GM21381 (cell line): ENCODE measurements at regions not wholly inside any gene's neighbourhood (a gene's known extent, or its start where the extent isn't known, plus 50 kb on each side); places are given as distances from the start of the nearest gene placed in this dataset.
"Not testable (repeated sequence)": the region's sequence is repeated elsewhere in the genome, so short reads cannot be mapped to it uniquely, and the experiment has no call there.

ENCODE experiments used
- ATAC-seq: cut with Tn5 transposase; IDR thresholded peaks from one replicate; pipeline ENCODE4 v1.9.1; 2021; ENCODE audit warnings: mild to moderate bottlenecking, moderate library complexity; ENCODE audit not compliant: unreplicated experiment

- no peak for ATAC-seq
Measured at GRCh38 chr9:33623658-33624586, 99.9 kb downstream of the ANKRD18B start.

DNA sequence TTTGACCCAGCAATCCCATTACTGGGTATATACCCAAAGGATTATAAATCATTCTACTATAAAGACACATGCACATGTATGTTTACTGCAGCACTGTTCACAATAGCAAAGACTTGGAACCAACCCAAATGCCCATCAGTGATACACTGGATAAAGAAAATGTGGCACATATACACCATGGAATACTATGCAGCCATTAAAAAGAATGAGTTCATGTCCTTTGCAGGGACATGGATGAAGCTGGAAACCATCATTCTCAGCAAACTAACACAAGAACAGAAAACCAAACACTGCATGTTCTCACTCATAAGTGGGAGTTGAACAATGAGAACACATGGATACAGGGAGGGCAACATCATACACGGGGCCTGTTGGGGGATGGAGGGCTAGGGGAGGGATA is 104.3 kb downstream of the ANKRD18B start:
- not testable (repeated sequence) for ATAC-seq

- no peak for ATAC-seq
Measured at GRCh38 chr9:33628865-33629410, 104.9 kb downstream of the ANKRD18B start.

DNA sequence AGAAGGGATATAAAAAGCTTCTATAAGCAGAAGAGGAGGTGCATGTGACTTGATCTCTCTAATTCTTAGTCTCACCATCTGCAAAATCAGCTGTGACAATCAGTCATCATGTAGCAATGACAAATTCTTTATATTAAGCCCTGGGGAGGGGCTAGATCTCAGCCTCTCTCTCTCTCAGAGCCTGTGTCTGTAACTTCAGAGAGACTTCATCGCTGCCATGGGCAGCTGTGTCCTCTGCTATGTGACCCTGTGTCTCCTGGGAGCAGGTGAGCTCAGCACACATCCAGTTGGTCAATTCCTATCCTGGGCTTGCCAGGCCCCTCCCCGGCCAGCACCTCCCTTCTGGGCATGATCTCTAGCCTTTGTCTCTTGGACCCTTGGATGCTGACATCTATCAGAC is 109.6 kb downstream of the ANKRD18B start:
- no peak for ATAC-seq

- no peak for ATAC-seq
Measured at GRCh38 chr9:33637881-33638280, 113.8 kb downstream of the ANKRD18B start.

- ATAC-seq = no peak
Measured at GRCh38 chr9:33638391-33638915, 114.4 kb downstream of the ANKRD18B start.

- no peak for ATAC-seq
Measured at GRCh38 chr9:33645706-33646105, 121.7 kb downstream of the ANKRD18B start.

GRCh38 chr9:33649463-33649862 is 125.4 kb downstream of the ANKRD18B start:
- no peak for ATAC-seq

DNA sequence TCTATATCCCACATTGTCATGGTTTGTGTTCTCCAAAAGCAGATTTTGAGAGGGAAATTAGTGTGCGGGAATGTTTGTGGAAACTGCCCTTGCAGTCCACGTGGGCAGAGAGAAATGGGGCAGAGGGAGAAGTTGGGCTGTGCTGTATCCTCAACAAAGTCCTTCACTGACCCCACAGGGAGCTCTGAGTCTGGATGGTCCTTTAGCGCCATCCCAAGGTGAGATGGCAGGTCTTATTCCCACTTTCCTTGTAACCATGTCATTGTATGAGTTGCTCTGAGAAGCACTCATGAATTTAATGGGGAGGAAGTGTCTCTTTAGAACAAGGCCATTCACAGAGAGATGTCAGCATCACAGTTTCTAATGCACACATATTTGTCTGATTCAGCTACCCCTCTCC is 127.1 kb downstream of the ANKRD18B start:
- no peak for ATAC-seq

DNA sequence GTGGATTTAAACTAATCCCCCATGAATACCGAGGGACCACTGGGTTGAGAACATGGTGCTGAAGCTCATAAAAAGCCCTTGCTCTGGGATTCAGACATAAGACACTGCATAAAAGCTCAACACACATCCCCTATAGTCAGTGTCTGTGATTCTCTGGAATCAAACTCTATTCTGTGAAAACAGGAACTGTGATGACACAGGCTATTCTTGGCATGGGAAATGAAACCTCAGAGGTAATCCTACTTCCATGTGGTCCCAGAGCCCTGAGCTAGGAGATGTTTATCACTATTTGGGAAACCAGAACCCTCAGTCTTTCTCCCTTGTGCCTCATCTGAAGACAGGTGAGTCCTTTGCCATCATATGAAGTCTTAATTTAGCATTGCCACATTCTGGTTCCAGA is 135.4 kb upstream of the PRSS3 start:
- ATAC-seq = no peak

DNA sequence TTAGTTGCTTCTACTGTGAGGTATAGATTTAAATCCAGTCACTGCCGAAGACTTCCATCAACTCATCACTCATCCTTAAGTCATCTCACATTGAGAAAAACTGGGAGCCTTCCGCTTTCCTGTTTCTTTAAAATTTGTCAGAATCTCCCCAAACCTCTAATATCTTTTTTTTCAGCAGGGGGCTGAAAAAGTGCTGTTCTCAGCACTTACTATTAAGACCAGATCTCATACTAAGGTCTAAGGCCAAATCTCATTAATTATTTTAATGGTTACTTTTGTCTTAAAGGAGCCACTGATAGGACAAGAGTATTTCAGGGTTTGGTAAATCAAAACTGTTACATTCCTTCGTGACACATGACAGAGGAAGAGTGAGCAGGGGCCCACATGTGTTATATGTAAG is 134.6 kb upstream of the PRSS3 start:
- ATAC-seq = no peak

GRCh38 chr9:33661176-33661575 is 134.2 kb upstream of the PRSS3 start:
- no peak for ATAC-seq

- no peak for ATAC-seq
Measured at GRCh38 chr9:33662871-33663270, 132.5 kb upstream of the PRSS3 start.

DNA sequence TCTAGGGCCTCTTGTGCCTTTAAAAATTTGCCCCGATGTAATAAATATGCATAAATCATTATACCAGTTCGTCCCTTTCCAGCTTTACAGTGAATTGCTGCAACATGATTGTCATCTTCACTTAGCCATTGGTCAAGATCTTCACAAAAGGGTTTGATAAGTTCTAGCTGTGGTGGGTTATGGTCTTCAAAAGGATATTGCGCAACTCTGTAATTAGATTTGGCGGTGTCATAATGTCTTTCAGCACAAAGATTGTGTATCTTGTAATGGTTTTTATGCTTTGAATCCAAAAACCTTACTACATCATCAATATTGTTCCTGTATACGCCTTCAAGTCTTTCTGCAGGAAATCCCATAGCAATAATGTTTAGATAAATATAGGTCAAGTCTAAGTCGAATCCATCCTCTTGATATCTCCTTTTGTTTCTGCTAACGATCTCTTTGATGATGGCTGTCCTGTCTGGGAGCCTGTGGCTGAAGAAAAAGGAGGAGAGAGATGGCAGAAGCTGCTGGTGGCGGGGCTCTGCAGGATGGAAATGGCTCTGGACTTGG is 119.1 kb upstream of the PRSS3 start:
- ATAC-seq = not testable (repeated sequence)

- ATAC-seq = no peak
Measured at GRCh38 chr9:33676746-33677505, 118.4 kb upstream of the PRSS3 start.

GRCh38 chr9:33677506-33677809 is 117.9 kb upstream of the PRSS3 start:
- ATAC-seq = no peak

- no peak for ATAC-seq
Measured at GRCh38 chr9:33677961-33678360, 117.4 kb upstream of the PRSS3 start.

DNA sequence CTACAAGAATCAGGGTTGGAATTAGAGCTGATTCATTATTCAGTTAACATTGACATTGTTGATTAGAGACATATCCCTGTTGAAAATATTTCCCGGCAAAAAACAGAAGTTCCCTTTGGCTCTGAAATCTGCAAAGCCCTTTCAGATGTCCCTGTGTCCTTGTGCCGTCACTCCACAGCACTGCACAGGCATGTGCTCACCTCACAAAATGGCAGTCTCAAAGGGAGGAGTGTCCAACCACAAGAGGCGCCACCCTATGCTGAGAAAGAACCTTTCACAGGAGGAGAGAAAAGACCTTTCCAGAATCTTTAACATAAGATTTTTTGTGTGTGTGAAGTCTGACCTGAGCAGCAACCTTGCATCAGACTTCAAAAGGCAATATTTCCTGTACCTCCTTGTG is 112.8 kb upstream of the PRSS3 start:
- ATAC-seq = no peak

DNA sequence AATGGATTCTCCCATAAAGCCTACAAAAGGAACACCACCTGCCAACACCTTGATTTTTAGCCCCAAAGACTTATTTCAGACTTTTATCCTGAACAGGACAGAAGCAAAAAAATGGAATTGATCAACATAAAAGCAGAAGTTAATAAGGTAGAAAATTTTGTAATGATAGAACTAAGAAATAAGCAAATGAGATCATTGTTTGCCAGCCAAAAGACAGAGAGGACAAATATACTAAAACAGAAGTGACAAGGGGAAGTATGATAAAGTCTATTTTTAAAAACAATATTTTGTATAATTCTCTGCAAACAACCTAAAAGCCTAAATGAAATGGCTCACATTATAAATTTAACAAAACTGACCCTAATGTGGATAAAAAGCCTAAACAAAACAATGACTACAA is 110.5 kb upstream of the PRSS3 start:
- ATAC-seq = no peak

DNA sequence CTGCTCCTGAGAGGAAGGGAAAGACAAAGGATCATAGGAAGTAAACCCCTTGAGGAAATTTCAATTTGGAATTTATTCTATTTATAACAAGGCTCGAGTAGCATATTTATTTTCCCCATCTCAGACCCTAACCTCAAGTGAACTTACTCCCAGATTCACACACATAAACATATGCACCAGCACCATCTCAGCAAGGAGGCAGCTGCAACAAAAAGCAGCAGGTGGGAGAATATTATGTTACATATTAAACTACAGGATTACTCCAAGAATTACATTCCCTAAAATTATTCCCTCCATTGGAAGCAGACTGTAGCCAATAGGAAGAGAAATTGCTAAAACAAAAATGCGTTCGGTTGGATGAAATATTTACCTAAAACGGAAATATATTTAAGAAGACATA is 108.4 kb upstream of the PRSS3 start:
- no peak for ATAC-seq

DNA sequence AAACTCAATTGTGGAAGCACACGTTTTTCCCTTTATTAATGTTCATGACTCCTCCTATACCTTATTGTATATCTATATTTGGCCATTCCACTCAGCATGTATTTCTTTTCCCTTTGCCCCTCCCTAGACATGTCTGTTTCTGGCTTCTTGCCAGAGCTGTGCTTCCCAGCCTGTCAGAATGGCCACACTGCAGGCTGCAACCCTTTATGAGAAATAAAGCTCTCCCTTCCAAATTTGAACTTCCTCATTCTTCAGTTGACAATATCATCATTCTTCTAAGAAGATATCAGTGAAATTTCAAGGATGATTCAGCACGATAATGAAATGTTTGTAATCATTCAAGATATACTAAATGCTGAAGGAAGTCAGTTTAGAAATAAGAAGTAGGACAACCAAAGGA is 107.6 kb upstream of the PRSS3 start:
- no peak for ATAC-seq
